Endothelial cell of umbilical vein (primary cell): ENCODE measurements at regions not wholly inside any gene's neighbourhood (a gene's known extent, or its start where the extent isn't known, plus 50 kb on each side); places are given as distances from the start of the nearest gene placed in this dataset.

Source experiments
- BruUV-seq: library from RNA; stranded (reverse); fragments of 400-500 nt; replicated peaks from 2 replicates; lab custom pipeline; 2021; lab: Mats Ljungman, UMichigan
- CTCF ChIA-PET: fragments of 300-600, 350-600 bp; sonication (Branson Sonifier 250); formaldehyde crosslinking; loops from one replicate; lab custom pipeline; 2021; ENCODE audit warnings: antibody characterized with exemption, inconsistent platforms; lab: Charles Lee
- POLR2A ChIA-PET: fragments of 300-600, 350-600 bp; sonication (Branson Sonifier 250); formaldehyde crosslinking; loops from one replicate; lab custom pipeline; 2021; ENCODE audit warnings: antibody characterized with exemption, inconsistent platforms; lab: Charles Lee
- DNase-seq: peaks from one replicate; pipeline ENCODE4 v3.0.0-alpha.2; 2011; ENCODE audit warnings: low read depth, low spot score
- FAIRE-seq: peaks from 2 replicates; lab custom pipeline; 2011; peaks lifted over from hg19 to GRCh38; lab: Jason Lieb, UNC
- H2AFZ ChIP-seq: 2 replicates; pipeline ENCODE4 v1.6.0; 2012; ENCODE audit warnings: low read depth, low read length, control low read depth, inconsistent platforms
- H3K27ac ChIP-seq: 2 replicates; pipeline ENCODE4 v1.5.1; 2011; ENCODE audit warnings: low read depth, mild to moderate bottlenecking, control low read depth, low read length, moderate library complexity; ENCODE audit not compliant: insufficient read depth
- H3K27me3 ChIP-seq, 2 experiments: 2 replicates each; pipeline versions ENCODE4 v1.6.0 to v1.6.1; 2011; ENCODE audit warnings: low read length in 2 of 2, mixed read lengths in 1 of 2; ENCODE audit not compliant: control insufficient read depth in 2 of 2, insufficient read depth in 2 of 2
- H3K36me3 ChIP-seq, 2 experiments: 2 replicates in 1 of 2; 3 replicates in 1 of 2; pipeline ENCODE4 v1.5.1; 2011; ENCODE audit warnings: low read length in 2 of 2, mild to moderate bottlenecking in 1 of 2, moderate library complexity in 1 of 2; ENCODE audit not compliant: control insufficient read depth in 2 of 2, insufficient read depth in 2 of 2; ENCODE audit errors: extremely low read depth in 1 of 2
- H3K4me1 ChIP-seq: 3 replicates; pipeline ENCODE4 v1.5.1; 2011; ENCODE audit warnings: mild to moderate bottlenecking, low read length; ENCODE audit not compliant: control insufficient read depth, insufficient read depth; ENCODE audit errors: extremely low read depth
- H3K4me2 ChIP-seq: 2 replicates; pipeline ENCODE4 v1.6.1; 2011; ENCODE audit warnings: low read length, control low read depth, mixed read lengths; ENCODE audit not compliant: insufficient read depth
- H3K4me3 ChIP-seq, 3 experiments: fragments of 200-600 bp in 1 of 3; sonication (generic), shearing (Covaris generic) in 1 of 3; replicated peaks in 1 of 3; 2 replicates each; pipeline ENCODE4 v1.5.1; 2011 to 2016; ENCODE audit warnings: control low read depth in 3 of 3, low read length in 3 of 3, mild to moderate bottlenecking in 2 of 3, inconsistent platforms in 1 of 3, low read depth in 1 of 3, moderate library complexity in 1 of 3; ENCODE audit not compliant: insufficient read depth in 1 of 3
- H3K79me2 ChIP-seq: 2 replicates; pipeline ENCODE4 v1.6.0; 2012; ENCODE audit warnings: low read length, inconsistent platforms; ENCODE audit not compliant: control insufficient read depth, insufficient read depth
- H3K9ac ChIP-seq: replicated peaks from 2 replicates; pipeline ENCODE3; 2011; ENCODE audit warnings: low read length, control low read depth; ENCODE audit not compliant: insufficient read depth; ENCODE audit errors: extremely low read depth
- H3K9me1 ChIP-seq: replicated peaks from 3 replicates; pipeline ENCODE4 v1.6.0; 2011; ENCODE audit warnings: mild to moderate bottlenecking, low read length; ENCODE audit not compliant: control insufficient read depth, insufficient read depth; ENCODE audit errors: extremely low read depth
- H3K9me3 ChIP-seq: replicated peaks from 2 replicates; pipeline ENCODE4 v1.5.1; 2012; ENCODE audit warnings: low read length, inconsistent platforms; ENCODE audit not compliant: control insufficient read depth, insufficient read depth
- H4K20me1 ChIP-seq: replicated peaks from 2 replicates; pipeline ENCODE3; 2011; ENCODE audit warnings: mild to moderate bottlenecking, low read length; ENCODE audit not compliant: control insufficient read depth, insufficient read depth; ENCODE audit errors: extremely low read depth
- CTCF ChIP-seq, 2 donors: IDR thresholded peaks; 1 replicate in 1 of 2; 2 replicates in 1 of 2; pipeline ENCODE4 v1.5.1; 2011; ENCODE audit warnings: low read length in 2 of 2, mild to moderate bottlenecking in 2 of 2, moderate library complexity in 2 of 2, control low read depth in 1 of 2, inconsistent platforms in 1 of 2, low read depth in 1 of 2; ENCODE audit not compliant: insufficient read depth in 1 of 2; ENCODE audit errors: extremely low read depth in 1 of 2
- EZH2 ChIP-seq: IDR thresholded peaks from 2 replicates; pipeline ENCODE4 v1.6.1; 2012; ENCODE audit warnings: borderline replicate concordance, low read depth, mild to moderate bottlenecking, moderate library complexity, low read length, inconsistent platforms; ENCODE audit not compliant: severe bottlenecking
- FOS ChIP-seq: IDR thresholded peaks from 2 replicates; pipeline ENCODE4 v1.6.1; 2011; ENCODE audit warnings: mild to moderate bottlenecking, low read length, moderate library complexity, borderline replicate concordance; ENCODE audit not compliant: insufficient read depth
- GATA2 ChIP-seq: IDR thresholded peaks from 2 replicates; pipeline ENCODE4 v1.7.0; 2011; ENCODE audit warnings: low read depth, mild to moderate bottlenecking, moderate library complexity, mixed read lengths, low read length; ENCODE audit not compliant: insufficient read length, insufficient read depth
- JUN ChIP-seq: IDR thresholded peaks from 2 replicates; pipeline ENCODE4 v1.6.1; 2011; ENCODE audit warnings: borderline replicate concordance, low read depth; ENCODE audit not compliant: insufficient read length, insufficient read depth
- MAX ChIP-seq: IDR thresholded peaks from 2 replicates; pipeline ENCODE4 v1.6.1; 2011; ENCODE audit not compliant: insufficient read depth, insufficient read length
- MYC ChIP-seq: IDR thresholded peaks from one replicate; pipeline ENCODE4 v1.6.1; 2011; ENCODE audit warnings: mild to moderate bottlenecking, low read depth, low read length
- POLR2A ChIP-seq: IDR thresholded peaks from 2 replicates; pipeline ENCODE4 v1.6.1; 2012; ENCODE audit warnings: low read depth, mild to moderate bottlenecking, control low read depth, low read length
- POLR2AphosphoS5 ChIP-seq: IDR thresholded peaks from 2 replicates; pipeline ENCODE4 v1.6.1; 2012; ENCODE audit warnings: low read depth, mild to moderate bottlenecking, control low read depth, low read length, moderate library complexity; ENCODE audit not compliant: insufficient read depth
- dilution Hi-C: fragments of 300-500 bp; cut with MboI; formaldehyde crosslinking; loops from one replicate; pipeline ENCODE4 v1.15.0; 2019; ENCODE audit warnings: low sequenced_read_pairs; ENCODE audit not compliant: extremely low pct_ligation_motif_present
- intact Hi-C: fragments of 100-400 bp; cut with micrococcal nuclease; formaldehyde crosslinking; loops from one replicate; pipeline ENCODE4 v1.10.0; 2022

GRCh38 chr6:156336733-156337132, 440.4 kb upstream of the ARID1B start:
- CTCF ChIA-PET, result interaction anchor here (0.6 to 1.2 kb wide), 2 partner anchors 12 to 75 kb away, joined by 3 read pairs; no protein-coding TSS in a partner anchor
- no TSS peak for BruUV-seq

More at GRCh38 chr6:156336733-156337132, 440.4 kb upstream of the ARID1B start:
- Histone ChIP-seq H3K36me3 (no peaks in the 10 kb centered on the region), H3K4me2 (no peak overlapping the region), H3K9ac (no peak overlapping the region), H3K4me1 (no peaks in the 10 kb centered on the region), H3K4me3 (no peak overlapping the region), H3K79me2 (no peaks in the 10 kb centered on the region), H3K27ac (no peak overlapping the region), H3K27me3 (no peaks in the 10 kb centered on the region), H4K20me1 (no peaks in the 10 kb centered on the region), H2AFZ (no peak overlapping the region), H3K9me3 (no peaks in the 10 kb centered on the region), H3K9me1 (no peaks in the 10 kb centered on the region)
- dilution Hi-C loops, result no loop called here
- intact Hi-C loops, result no loop called here
- DNase-seq, result no peak
- no peak for TF ChIP-seq POLR2AphosphoS5
- TF ChIP-seq MAX, result no peak
- TF ChIP-seq EZH2, result no peak
- TF ChIP-seq JUN, result no peak
- no peak for TF ChIP-seq CTCF (IDR thresholded peaks at IDR 0.05; ENCODE audit: extremely low read depth in 1 of 2, insufficient read depth in 1 of 2, low read depth in 1 of 2, low read length in 2 of 2)
- TF ChIP-seq POLR2A, result no peak
- no peak for TF ChIP-seq FOS
- no peak for TF ChIP-seq GATA2
- no peak for TF ChIP-seq MYC
- FAIRE-seq, result no peak
- POLR2A ChIA-PET, result no interaction called here
